ENCODE measurements at regions not wholly inside any gene's neighbourhood (a gene's known extent, or its start where the extent isn't known, plus 50 kb on each side); places are given as distances from the start of the nearest gene placed in this dataset.
A peak's percentile ranks its signal among the peaks of the same experiment; 100 is the strongest.

GRCh38 chr15:29540479-29540878, 270.9 kb upstream of the NSMCE3 start:
- ATAC-seq (ENCODE audit: low FRiP score in 2 of 2): no peak
- Histone ChIP-seq H3K27ac (no peak overlapping the region), H3K9me3 (no peaks in the 10 kb centered on the region), H3K36me3 (no peaks in the 10 kb centered on the region), H3K27me3 (no peaks in the 10 kb centered on the region), H3K4me1 (no peaks in the 10 kb centered on the region), H3K4me3 (no peak overlapping the region)
- TF ChIP-seq POLR2AphosphoS5 (IDR thresholded peaks at IDR 0.05): no peak
- no peak for TF ChIP-seq EP300 (IDR thresholded peaks at IDR 0.05)
- TF ChIP-seq POLR2A (IDR thresholded peaks at IDR 0.05): no peak
- TF ChIP-seq CTCF (IDR thresholded peaks at IDR 0.05): no peak
- DNase-seq: no peak
- 92 to 98% methylated on average over 5 of the region's 5 CpGs for WGBS, 2 donors

GRCh38 chr15:29539736-29540135, 270.1 kb upstream of the NSMCE3 start:
- TF ChIP-seq POLR2A (IDR thresholded peaks at IDR 0.05): no peak
- no peak for TF ChIP-seq POLR2AphosphoS5 (IDR thresholded peaks at IDR 0.05)
- no peaks in the 10 kb centered on the region for H3K9me3 ChIP-seq

GRCh38 chr15:29538044-29538443, 268.4 kb upstream of the NSMCE3 start:
- Histone ChIP-seq H3K4me3 (no peak overlapping the region), H3K36me3 (no peaks in the 10 kb centered on the region), H3K9me3 (no peaks in the 10 kb centered on the region), H3K4me1 (peaks cover 0 to 11% (median 2%) of the 10 kb centered on the region in 4 donors), H3K27me3 (no peaks in the 10 kb centered on the region), H3K27ac (no peak overlapping the region)
- DNase-seq: no peak
- WGBS, 2 donors: 44 to 57% methylated on average over 5 of the region's 5 CpGs
- ATAC-seq (ENCODE audit: low FRiP score in 2 of 2): no peak
- TF ChIP-seq POLR2A (IDR thresholded peaks at IDR 0.05) (no peak), EP300 (IDR thresholded peaks at IDR 0.05) (no peak)

More at GRCh38 chr15:29539736-29540135, 270.1 kb upstream of the NSMCE3 start:
- DNase-seq (no peak), ATAC-seq (ENCODE audit: low FRiP score in 2 of 2) (no peak)
- no peaks in the 10 kb centered on the region for H3K27me3 ChIP-seq
- H3K27ac ChIP-seq: no peak overlapping the region
- H3K4me1 ChIP-seq: no peaks in the 10 kb centered on the region
- no peak overlapping the region for H3K4me3 ChIP-seq
- no peaks in the 10 kb centered on the region for H3K36me3 ChIP-seq
- 64 to 79% methylated on average over 4 to 6 of the region's 6 CpGs for WGBS, 2 donors

- no peak overlapping the region for H3K4me3 ChIP-seq
- H3K36me3 ChIP-seq: no peaks in the 10 kb centered on the region
- H3K27ac ChIP-seq: no peak overlapping the region
- H3K9me3 ChIP-seq: no peaks in the 10 kb centered on the region
- no peaks in the 10 kb centered on the region for H3K27me3 ChIP-seq
- no peak for ATAC-seq (ENCODE audit: low FRiP score in 2 of 2)
- H3K4me1 ChIP-seq: peaks cover 0 to 13% (median 2%) of the 10 kb centered on the region in 4 donors
- WGBS, 2 donors: 92 to 98% methylated on average over 3 of the region's 3 CpGs
- TF ChIP-seq POLR2AphosphoS5 (IDR thresholded peaks at IDR 0.05) (no peak), POLR2A (IDR thresholded peaks at IDR 0.05) (no peak), CTCF (IDR thresholded peaks at IDR 0.05) (no peak), EP300 (IDR thresholded peaks at IDR 0.05) (no peak)
- no peak for DNase-seq
Observed at GRCh38 chr15:29535952-29536351, 266.3 kb upstream of the NSMCE3 start.

- 34 to 54% methylated on average over 3 of the region's 3 CpGs for WGBS, 2 donors
- TF ChIP-seq POLR2A (IDR thresholded peaks at IDR 0.05): no peak
- no peak for TF ChIP-seq CTCF (IDR thresholded peaks at IDR 0.05)
- no peak for TF ChIP-seq EP300 (IDR thresholded peaks at IDR 0.05)
- no peak for TF ChIP-seq POLR2AphosphoS5 (IDR thresholded peaks at IDR 0.05)
- Histone ChIP-seq H3K36me3 (no peaks in the 10 kb centered on the region), H3K9me3 (no peaks in the 10 kb centered on the region), H3K4me1 (peaks cover 0 to 13% (median 2%) of the 10 kb centered on the region in 4 donors), H3K27ac (peak overlapping the region in 1 of 4 donors; percentile 10), H3K27me3 (no peaks in the 10 kb centered on the region), H3K4me3 (no peak overlapping the region)
- DNase-seq (no peak), ATAC-seq (ENCODE audit: low FRiP score in 2 of 2) (no peak)
Observed at GRCh38 chr15:29534378-29534777, 264.8 kb upstream of the NSMCE3 start.

GRCh38 chr15:29533647-29534046, 264.0 kb upstream of the NSMCE3 start:
- Histone ChIP-seq H3K4me3 (no peak overlapping the region), H3K9me3 (no peaks in the 10 kb centered on the region), H3K27me3 (no peaks in the 10 kb centered on the region), H3K27ac (peak overlapping the region in 1 of 4 donors; percentile 10), H3K4me1 (peaks cover 0 to 13% (median 2%) of the 10 kb centered on the region in 4 donors), H3K36me3 (no peaks in the 10 kb centered on the region)
- WGBS, 2 donors: 33 to 55% methylated on average over 5 of the region's 5 CpGs
- TF ChIP-seq POLR2AphosphoS5 (IDR thresholded peaks at IDR 0.05): no peak
- no peak for TF ChIP-seq POLR2A (IDR thresholded peaks at IDR 0.05)
- TF ChIP-seq CTCF (IDR thresholded peaks at IDR 0.05): no peak
- TF ChIP-seq EP300 (IDR thresholded peaks at IDR 0.05): no peak
- DNase-seq (no peak), ATAC-seq (ENCODE audit: low FRiP score in 2 of 2) (no peak)

Data from upper lobe of left lung (tissue), 6 donors.